Hepatocyte (in vitro differentiated cells): ENCODE measurements at regions not wholly inside any gene's neighbourhood (a gene's known extent, or its start where the extent isn't known, plus 50 kb on each side); places are given as distances from the start of the nearest gene placed in this dataset.

Experiments used
- DNase-seq: peaks from one replicate; pipeline ENCODE4 v3.0.0-alpha.2; 2016; ENCODE audit warnings: low spot score
- H2AFZ ChIP-seq: fragments of 200-600 bp; sonication (generic); 2 replicates; pipeline ENCODE4 v1.6.0; 2016; ENCODE audit warnings: antibody characterized with exemption, mild to moderate bottlenecking
- H3K27ac ChIP-seq: fragments of 200-600 bp; sonication (generic); 2 replicates; pipeline ENCODE4 v1.5.1; 2016; ENCODE audit warnings: mild to moderate bottlenecking
- H3K27me3 ChIP-seq: fragments of 200-600 bp; sonication (generic); 2 replicates; pipeline ENCODE4 v1.6.1; 2016
- H3K36me3 ChIP-seq: fragments of 200-600 bp; sonication (generic); replicated peaks from 2 replicates; pipeline ENCODE4 v1.5.1; 2016; ENCODE audit warnings: low read depth; ENCODE audit not compliant: insufficient read depth
- H3K4me1 ChIP-seq: fragments of 200-600 bp; sonication (generic); 2 replicates; pipeline ENCODE4 v1.5.1; 2016; ENCODE audit warnings: mild to moderate bottlenecking, moderate library complexity; ENCODE audit not compliant: insufficient read depth
- H3K4me2 ChIP-seq: fragments of 200-600 bp; sonication (generic); 2 replicates; pipeline ENCODE4 v1.6.0; 2016
- H3K4me3 ChIP-seq: fragments of 200-600 bp; sonication (generic); 2 replicates; pipeline ENCODE4 v1.5.1; 2016; ENCODE audit warnings: mild to moderate bottlenecking
- H3K79me2 ChIP-seq: fragments of 200-600 bp; sonication (generic); 2 replicates; pipeline ENCODE4 v1.6.0; 2017; ENCODE audit warnings: mild to moderate bottlenecking
- H3K9me2 ChIP-seq: fragments of 200-600 bp; sonication (generic); replicated peaks from 2 replicates; pipeline ENCODE4 v1.6.0; 2017; ENCODE audit warnings: mild to moderate bottlenecking; ENCODE audit not compliant: insufficient read depth
- H3K9me3 ChIP-seq: fragments of 200-600 bp; sonication (generic); 2 replicates; pipeline ENCODE4 v1.5.1; 2016; ENCODE audit warnings: low read depth, mild to moderate bottlenecking
- H4K20me1 ChIP-seq: fragments of 200-600 bp; sonication (generic); 2 replicates; pipeline ENCODE4 v1.6.0; 2016; ENCODE audit warnings: mild to moderate bottlenecking; ENCODE audit not compliant: insufficient read depth, poor library complexity, severe bottlenecking
- EZH2 ChIP-seq: fragments of 200-600 bp; sonication (generic); IDR thresholded peaks from 2 replicates; pipeline ENCODE4 v1.6.1; 2016; ENCODE audit warnings: antibody characterized with exemption, mild to moderate bottlenecking, borderline replicate concordance
- EZH2phosphoT487 ChIP-seq: fragments of 200-600 bp; sonication (generic); IDR thresholded peaks from one replicate; pipeline ENCODE4 v1.6.1; 2018; ENCODE audit warnings: antibody characterized with exemption, mild to moderate bottlenecking, low read depth, moderate library complexity; ENCODE audit not compliant: unreplicated experiment, severe bottlenecking
- WGBS: methylation state at CpG from one replicate; pipeline ENCODE4 v1.1.6; 2016; ENCODE audit warnings: low lambda C conversion rate; ENCODE audit errors: missing lambda C conversion rate; 5-methylcytosine and 5-hydroxymethylcytosine counted together
- TF ChIP-seq, protein P1 (sequence below): fragments of 200-600 bp; sonication (generic); IDR thresholded peaks from 2 replicates; pipeline ENCODE4 v1.5.1; 2016; ENCODE audit warnings: antibody characterized with exemption, mild to moderate bottlenecking; ENCODE audit not compliant: poor library complexity

DNA sequence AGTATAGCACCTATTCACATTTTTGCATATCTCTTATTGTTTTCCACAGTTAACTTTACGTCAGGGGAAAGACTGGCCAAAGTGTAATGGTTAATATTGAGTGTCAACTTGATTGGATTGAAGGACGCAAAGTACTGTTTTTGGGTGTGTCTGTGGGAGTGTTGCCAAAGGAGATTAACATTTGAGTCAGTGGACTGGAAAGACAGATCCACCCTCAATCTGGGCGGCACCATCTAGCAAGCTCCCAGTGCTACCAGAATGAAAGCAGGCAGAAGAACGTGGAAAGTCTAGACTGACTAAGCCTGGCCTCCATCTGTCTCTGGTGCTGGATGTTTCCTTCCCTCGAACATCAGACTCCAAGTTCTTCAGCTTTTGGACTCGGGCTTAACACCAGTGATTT lies 1900.7 kb upstream of the RAG2 start:
- H3K4me1 ChIP-seq: no peaks in the 10 kb centered on the region
- H2AFZ ChIP-seq: no peak overlapping the region
- H3K9me3 ChIP-seq: no peaks in the 10 kb centered on the region
- H3K4me3 ChIP-seq: no peak overlapping the region
- no peak overlapping the region for H3K27ac ChIP-seq
- H3K9me2 ChIP-seq: no peaks in the 10 kb centered on the region
- H3K4me2 ChIP-seq: no peak overlapping the region
- TF ChIP-seq EZH2 (no peak), EZH2phosphoT487 (no peak)
- TF ChIP-seq, protein P1, sequence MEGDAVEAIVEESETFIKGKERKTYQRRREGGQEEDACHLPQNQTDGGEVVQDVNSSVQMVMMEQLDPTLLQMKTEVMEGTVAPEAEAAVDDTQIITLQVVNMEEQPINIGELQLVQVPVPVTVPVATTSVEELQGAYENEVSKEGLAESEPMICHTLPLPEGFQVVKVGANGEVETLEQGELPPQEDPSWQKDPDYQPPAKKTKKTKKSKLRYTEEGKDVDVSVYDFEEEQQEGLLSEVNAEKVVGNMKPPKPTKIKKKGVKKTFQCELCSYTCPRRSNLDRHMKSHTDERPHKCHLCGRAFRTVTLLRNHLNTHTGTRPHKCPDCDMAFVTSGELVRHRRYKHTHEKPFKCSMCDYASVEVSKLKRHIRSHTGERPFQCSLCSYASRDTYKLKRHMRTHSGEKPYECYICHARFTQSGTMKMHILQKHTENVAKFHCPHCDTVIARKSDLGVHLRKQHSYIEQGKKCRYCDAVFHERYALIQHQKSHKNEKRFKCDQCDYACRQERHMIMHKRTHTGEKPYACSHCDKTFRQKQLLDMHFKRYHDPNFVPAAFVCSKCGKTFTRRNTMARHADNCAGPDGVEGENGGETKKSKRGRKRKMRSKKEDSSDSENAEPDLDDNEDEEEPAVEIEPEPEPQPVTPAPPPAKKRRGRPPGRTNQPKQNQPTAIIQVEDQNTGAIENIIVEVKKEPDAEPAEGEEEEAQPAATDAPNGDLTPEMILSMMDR: no peak
- DNase-seq: no peak
- no peaks in the 10 kb centered on the region for H3K27me3 ChIP-seq
- WGBS: 76% methylated on average over 6 of the region's 6 CpGs
- H3K36me3 ChIP-seq: no peaks in the 10 kb centered on the region
- H4K20me1 ChIP-seq: no peaks in the 10 kb centered on the region
- no peaks in the 10 kb centered on the region for H3K79me2 ChIP-seq

DNA sequence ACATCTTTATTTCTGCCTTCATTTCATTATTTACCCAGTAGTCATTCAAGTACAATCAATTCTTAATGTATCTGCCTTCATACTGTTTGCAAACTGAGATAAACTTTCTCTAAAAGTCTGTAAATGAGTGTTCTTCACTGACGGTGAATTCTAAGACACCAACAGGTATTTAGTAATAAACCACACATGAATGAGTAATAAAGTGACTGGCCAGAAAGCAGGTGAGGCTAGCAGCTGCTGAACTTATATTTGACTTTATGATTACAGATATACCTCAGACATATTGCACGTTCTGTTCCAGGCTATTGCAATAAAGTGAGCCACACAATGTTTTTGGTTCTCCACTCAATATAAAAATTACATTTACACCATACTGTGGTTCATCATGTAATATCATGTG lies 1894.0 kb upstream of the RAG2 start:
- Histone ChIP-seq H3K27ac (no peak overlapping the region), H3K79me2 (no peaks in the 10 kb centered on the region), H2AFZ (no peak overlapping the region), H3K4me2 (no peak overlapping the region), H3K9me3 (no peaks in the 10 kb centered on the region), H3K4me1 (no peaks in the 10 kb centered on the region), H4K20me1 (no peaks in the 10 kb centered on the region), H3K9me2 (no peaks in the 10 kb centered on the region), H3K36me3 (no peaks in the 10 kb centered on the region), H3K4me3 (no peak overlapping the region), H3K27me3 (no peaks in the 10 kb centered on the region)
- DNase-seq: no peak
- WGBS: 71% methylated on average over 2 of the region's 2 CpGs
- TF ChIP-seq EZH2 (no peak), EZH2phosphoT487 (no peak)
- TF ChIP-seq, protein P1: no peak

DNA sequence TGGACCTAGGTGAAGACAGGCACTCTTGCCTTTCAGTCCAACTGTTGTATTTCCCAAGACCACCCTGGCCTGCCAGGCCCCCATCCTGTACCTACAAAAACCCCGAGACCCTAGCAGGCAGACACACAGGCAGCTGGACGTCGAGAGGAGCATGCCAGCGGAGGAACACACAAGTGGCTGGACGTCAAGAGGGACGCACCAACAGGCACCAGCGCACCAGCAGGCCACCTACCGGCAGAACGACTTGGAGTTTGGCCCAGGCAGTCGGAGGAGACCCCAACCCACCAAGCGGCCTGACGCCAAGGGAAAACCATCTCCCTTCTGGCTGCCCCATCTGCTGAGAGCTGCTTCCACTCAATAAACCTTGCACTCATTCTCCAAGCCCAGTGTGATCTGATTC lies 1883.4 kb upstream of the RAG2 start:
- no peak overlapping the region for H3K4me2 ChIP-seq
- H3K9me2 ChIP-seq: no peaks in the 10 kb centered on the region
- H3K4me1 ChIP-seq: no peaks in the 10 kb centered on the region
- H3K27me3 ChIP-seq: no peaks in the 10 kb centered on the region
- no peaks in the 10 kb centered on the region for H3K36me3 ChIP-seq
- no peak for DNase-seq
- no peak overlapping the region for H3K27ac ChIP-seq
- H3K79me2 ChIP-seq: no peaks in the 10 kb centered on the region
- no peak overlapping the region for H2AFZ ChIP-seq
- TF ChIP-seq EZH2phosphoT487 (no peak), EZH2 (no peak)
- TF ChIP-seq, protein P1: no peak
- H3K9me3 ChIP-seq: no peaks in the 10 kb centered on the region
- WGBS: 97% methylated on average over 12 of the region's 12 CpGs
- no peaks in the 10 kb centered on the region for H4K20me1 ChIP-seq
- no peak overlapping the region for H3K4me3 ChIP-seq

DNA sequence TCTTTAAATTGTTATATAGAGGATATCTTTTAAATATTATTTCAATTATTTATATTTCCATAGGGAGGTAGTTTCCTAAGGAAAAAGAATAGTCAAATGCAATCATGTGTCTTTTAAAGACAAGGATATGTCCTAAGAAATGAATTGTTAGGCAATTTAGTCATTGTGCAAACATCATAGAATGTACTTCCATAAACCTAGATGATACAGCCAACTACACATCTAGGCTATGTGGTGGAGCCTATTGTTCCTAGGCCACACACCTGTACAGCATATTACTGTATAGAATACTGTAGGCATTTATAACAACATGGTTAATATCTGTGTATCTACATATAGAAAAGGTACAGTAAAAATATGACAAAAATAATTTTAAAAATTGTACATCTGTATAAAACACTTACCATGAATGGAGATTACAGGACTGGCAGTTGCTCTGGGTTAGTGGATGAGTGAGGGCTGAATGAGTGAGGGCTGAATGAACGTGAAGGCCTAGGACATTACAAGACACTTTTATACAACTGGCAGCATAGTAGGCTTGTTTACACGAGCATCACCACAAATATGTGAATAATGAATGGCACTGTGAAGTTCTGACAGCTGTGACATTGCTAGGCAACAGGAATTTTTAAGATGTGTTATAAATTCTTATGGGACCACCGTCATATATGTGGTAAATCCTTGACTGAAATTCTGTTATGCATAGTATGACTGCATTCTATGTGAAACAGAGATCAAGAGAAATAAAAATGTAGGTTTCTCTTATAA lies 1879.0 kb upstream of the RAG2 start:
- Histone ChIP-seq H3K9me2 (no peaks in the 10 kb centered on the region), H2AFZ (no peak overlapping the region), H3K4me1 (no peaks in the 10 kb centered on the region), H3K4me2 (no peak overlapping the region), H3K4me3 (no peak overlapping the region), H3K79me2 (no peaks in the 10 kb centered on the region), H4K20me1 (no peaks in the 10 kb centered on the region), H3K36me3 (no peaks in the 10 kb centered on the region), H3K27me3 (no peaks in the 10 kb centered on the region), H3K9me3 (no peaks in the 10 kb centered on the region), H3K27ac (no peak overlapping the region)
- 45% methylated on average over 3 of the region's 3 CpGs for WGBS
- no peak for TF ChIP-seq EZH2phosphoT487
- TF ChIP-seq EZH2: no peak
- TF ChIP-seq, protein P1: no peak
- no peak for DNase-seq
